ENCODE measurements at regions not wholly inside any gene's neighbourhood (a gene's known extent, or its start where the extent isn't known, plus 50 kb on each side); places are given as distances from the start of the nearest gene placed in this dataset.

- TF ChIP-seq, protein P1, sequence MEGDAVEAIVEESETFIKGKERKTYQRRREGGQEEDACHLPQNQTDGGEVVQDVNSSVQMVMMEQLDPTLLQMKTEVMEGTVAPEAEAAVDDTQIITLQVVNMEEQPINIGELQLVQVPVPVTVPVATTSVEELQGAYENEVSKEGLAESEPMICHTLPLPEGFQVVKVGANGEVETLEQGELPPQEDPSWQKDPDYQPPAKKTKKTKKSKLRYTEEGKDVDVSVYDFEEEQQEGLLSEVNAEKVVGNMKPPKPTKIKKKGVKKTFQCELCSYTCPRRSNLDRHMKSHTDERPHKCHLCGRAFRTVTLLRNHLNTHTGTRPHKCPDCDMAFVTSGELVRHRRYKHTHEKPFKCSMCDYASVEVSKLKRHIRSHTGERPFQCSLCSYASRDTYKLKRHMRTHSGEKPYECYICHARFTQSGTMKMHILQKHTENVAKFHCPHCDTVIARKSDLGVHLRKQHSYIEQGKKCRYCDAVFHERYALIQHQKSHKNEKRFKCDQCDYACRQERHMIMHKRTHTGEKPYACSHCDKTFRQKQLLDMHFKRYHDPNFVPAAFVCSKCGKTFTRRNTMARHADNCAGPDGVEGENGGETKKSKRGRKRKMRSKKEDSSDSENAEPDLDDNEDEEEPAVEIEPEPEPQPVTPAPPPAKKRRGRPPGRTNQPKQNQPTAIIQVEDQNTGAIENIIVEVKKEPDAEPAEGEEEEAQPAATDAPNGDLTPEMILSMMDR (IDR thresholded peaks at IDR 0.05): no peak
- TF ChIP-seq POLR2A (IDR thresholded peaks at IDR 0.05): no peak
Observed at GRCh38 chr22:48279461-48279756, 1517.0 kb downstream of the TBC1D22A start.

All from heart left ventricle (tissue), 13 donors.